Jurkat, Clone E6-1 (cell line): ENCODE measurements at regions not wholly inside any gene's neighbourhood (a gene's known extent, or its start where the extent isn't known, plus 50 kb on each side); places are given as distances from the start of the nearest gene placed in this dataset.
"Not testable (repeated sequence)": the region's sequence is repeated elsewhere in the genome, so short reads cannot be mapped to it uniquely, and the experiment has no call there.

Experiments used
- DNase-seq: peaks from one replicate; pipeline ENCODE4 v3.0.0-alpha.2; 2011; ENCODE audit warnings: low read depth, low spot score
- H3K4me3 ChIP-seq: 2 replicates; pipeline ENCODE4 v1.5.1; 2011; ENCODE audit warnings: mild to moderate bottlenecking, low read length, control low read depth, moderate library complexity

GRCh38 chr1:80365359-80366021, 1359.0 kb upstream of the ADGRL4 start:
- DNase-seq: no peak
- no peak overlapping the region for H3K4me3 ChIP-seq

GRCh38 chr1:80363689-80364475, 1357.4 kb upstream of the ADGRL4 start:
- H3K4me3 ChIP-seq: no peak overlapping the region
- no peak for DNase-seq

- H3K4me3 ChIP-seq: no peak overlapping the region
- no peak for DNase-seq
Measured at GRCh38 chr1:80359666-80360065, 1353.1 kb upstream of the ADGRL4 start.

- H3K4me3 ChIP-seq: no peak overlapping the region
- DNase-seq: no peak
Measured at GRCh38 chr1:80349218-80349617, 1342.7 kb upstream of the ADGRL4 start.

- no peak overlapping the region for H3K4me3 ChIP-seq
- DNase-seq: no peak
Measured at GRCh38 chr1:80341021-80341420, 1334.5 kb upstream of the ADGRL4 start.

GRCh38 chr1:80318108-80318507, 1311.6 kb upstream of the ADGRL4 start:
- H3K4me3 ChIP-seq: no peak overlapping the region
- no peak for DNase-seq

- no peak overlapping the region for H3K4me3 ChIP-seq
- DNase-seq: no peak
Measured at GRCh38 chr1:80310703-80311245, 1304.2 kb upstream of the ADGRL4 start.

GRCh38 chr1:80305466-80305865, 1298.9 kb upstream of the ADGRL4 start:
- no peak overlapping the region for H3K4me3 ChIP-seq
- no peak for DNase-seq

GRCh38 chr1:80293818-80294217, 1287.3 kb upstream of the ADGRL4 start:
- no peak for DNase-seq
- H3K4me3 ChIP-seq: no peak overlapping the region

GRCh38 chr1:80288750-80289149, 1282.2 kb upstream of the ADGRL4 start:
- not testable (repeated sequence) for DNase-seq, H3K4me3 ChIP-seq

GRCh38 chr1:80282536-80282935, 1276.0 kb upstream of the ADGRL4 start:
- no peak overlapping the region for H3K4me3 ChIP-seq
- no peak for DNase-seq

GRCh38 chr1:80278936-80279335, 1272.4 kb upstream of the ADGRL4 start:
- DNase-seq: no peak
- H3K4me3 ChIP-seq: no peak overlapping the region

GRCh38 chr1:80274256-80274655, 1267.7 kb upstream of the ADGRL4 start:
- no peak overlapping the region for H3K4me3 ChIP-seq
- DNase-seq: no peak

- no peak overlapping the region for H3K4me3 ChIP-seq
- no peak for DNase-seq
Measured at GRCh38 chr1:80272495-80272894, 1266.0 kb upstream of the ADGRL4 start.

GRCh38 chr1:80258659-80259058, 1252.1 kb upstream of the ADGRL4 start:
- DNase-seq: no peak

GRCh38 chr1:80251591-80251990, 1245.1 kb upstream of the ADGRL4 start:
- no peak for DNase-seq
- H3K4me3 ChIP-seq: no peak overlapping the region

More at GRCh38 chr1:80258659-80259058, 1252.1 kb upstream of the ADGRL4 start:
- no peak overlapping the region for H3K4me3 ChIP-seq

GRCh38 chr1:80251171-80251570, 1244.6 kb upstream of the ADGRL4 start:
- no peak overlapping the region for H3K4me3 ChIP-seq
- DNase-seq: no peak

GRCh38 chr1:80250573-80251168, 1244.1 kb upstream of the ADGRL4 start:
- no peak for DNase-seq
- no peak overlapping the region for H3K4me3 ChIP-seq

- no peak overlapping the region for H3K4me3 ChIP-seq
- no peak for DNase-seq
Measured at GRCh38 chr1:80249699-80250098, 1243.2 kb upstream of the ADGRL4 start.

GRCh38 chr1:80248886-80249285, 1242.4 kb upstream of the ADGRL4 start:
- no peak for DNase-seq
- no peak overlapping the region for H3K4me3 ChIP-seq
